MM.1S (cell line): ENCODE measurements at regions not wholly inside any gene's neighbourhood (a gene's known extent, or its start where the extent isn't known, plus 50 kb on each side); places are given as distances from the start of the nearest gene placed in this dataset.

ENCODE experiments used
- DNase-seq: peaks from one replicate; pipeline ENCODE4 v3.0.0-alpha.2; 2015
- H2AFZ ChIP-seq: fragments of 300-600 bp; sonication (generic); 2 replicates; pipeline ENCODE4 v1.6.0; 2016; ENCODE audit warnings: antibody characterized with exemption, low read length
- H3F3A ChIP-seq: fragments of 300-600 bp; sonication (generic); 2 replicates; pipeline ENCODE4 v1.6.1; 2016; ENCODE audit warnings: mild to moderate bottlenecking, antibody characterized with exemption, low read length, moderate library complexity, mixed read lengths; ENCODE audit not compliant: insufficient read depth
- H3K27ac ChIP-seq: fragments of 300-600 bp; sonication (generic); 2 replicates; pipeline ENCODE4 v1.5.1; 2016; ENCODE audit warnings: mild to moderate bottlenecking, low read length
- H3K27me3 ChIP-seq: fragments of 300-600 bp; sonication (generic); replicated peaks from 2 replicates; pipeline ENCODE4 v1.6.0; 2016; ENCODE audit warnings: low read length; ENCODE audit not compliant: insufficient read depth
- H3K36me3 ChIP-seq: fragments of 300-600 bp; sonication (generic); replicated peaks from 2 replicates; pipeline ENCODE4 v1.6.1; 2016; ENCODE audit warnings: mild to moderate bottlenecking, low read length, mixed read lengths; ENCODE audit not compliant: insufficient read depth
- H3K4me1 ChIP-seq: fragments of 300-600 bp; sonication (generic); 2 replicates; pipeline ENCODE4 v1.6.1; 2016; ENCODE audit warnings: low read length, mixed read lengths
- H3K4me2 ChIP-seq: fragments of 300-600 bp; sonication (generic); 2 replicates; pipeline ENCODE4 v1.6.0; 2016; ENCODE audit warnings: low read depth, low read length
- H3K4me3 ChIP-seq: fragments of 300-600 bp; sonication (generic); 2 replicates; pipeline ENCODE4 v1.5.1; 2016; ENCODE audit warnings: low read length, mixed read lengths
- H3K79me2 ChIP-seq: fragments of 300-600 bp; sonication (generic); 2 replicates; pipeline ENCODE4 v1.6.1; 2016; ENCODE audit warnings: mixed run types, low read length, mixed read lengths
- H3K9ac ChIP-seq: fragments of 300-600 bp; sonication (generic); 2 replicates; pipeline ENCODE4 v1.6.1; 2016; ENCODE audit warnings: low read length, mixed read lengths
- H3K9me2 ChIP-seq: fragments of 300-600 bp; sonication (generic); replicated peaks from 2 replicates; pipeline ENCODE4 v1.6.1; 2016; ENCODE audit warnings: mild to moderate bottlenecking, low read length, mixed read lengths; ENCODE audit not compliant: insufficient read depth
- H3K9me3 ChIP-seq: fragments of 300-600 bp; sonication (generic); replicated peaks from 2 replicates; pipeline ENCODE4 v1.6.1; 2016; ENCODE audit warnings: mild to moderate bottlenecking, low read length, mixed read lengths; ENCODE audit not compliant: insufficient read depth
- H4K20me1 ChIP-seq: fragments of 300-600 bp; sonication (generic); 2 replicates; pipeline ENCODE4 v1.6.1; 2016; ENCODE audit warnings: mild to moderate bottlenecking, low read length, moderate library complexity, mixed read lengths; ENCODE audit not compliant: insufficient read depth
- EZH2 ChIP-seq: fragments of 300-600 bp; sonication (generic); optimal IDR thresholded peaks from 2 replicates; pipeline ENCODE3; 2017; ENCODE audit warnings: low read depth, mild to moderate bottlenecking, antibody characterized with exemption, low read length, mixed read lengths
- EZH2phosphoT487 ChIP-seq: fragments of 300-600 bp; sonication (generic); IDR thresholded peaks from 2 replicates; pipeline ENCODE4 v1.6.1; 2018; ENCODE audit warnings: antibody characterized with exemption, low read length
- TF ChIP-seq, protein P1 (sequence below): fragments of 300-600 bp; sonication (generic); IDR thresholded peaks from 2 replicates; pipeline ENCODE4 v1.5.1; 2016; ENCODE audit warnings: antibody characterized with exemption, low read length, mixed read lengths

DNA sequence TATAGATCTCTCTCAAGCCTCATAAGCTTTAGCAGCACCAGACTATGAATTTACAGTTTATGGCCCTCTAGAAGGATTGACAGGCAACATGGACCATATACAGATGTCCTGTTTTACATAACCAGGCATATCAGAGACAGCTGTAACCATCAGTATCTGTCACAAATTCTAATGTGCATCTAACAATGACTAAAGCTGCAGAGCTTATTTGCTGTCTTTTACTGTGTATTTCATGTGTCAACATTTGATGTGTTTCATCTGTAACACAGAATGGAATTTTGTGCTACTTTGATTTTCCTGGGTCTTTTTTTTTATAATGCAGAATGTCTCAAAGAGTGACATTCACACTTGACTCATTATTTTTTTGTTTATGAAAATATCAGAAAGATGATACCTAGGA, 348.3 kb downstream of the SLC16A7 start:
- no peaks in the 10 kb centered on the region for H3F3A ChIP-seq
- no peaks in the 10 kb centered on the region for H3K4me1 ChIP-seq
- no peaks in the 10 kb centered on the region for H4K20me1 ChIP-seq
- no peak overlapping the region for H3K27ac ChIP-seq
- H3K9me3 ChIP-seq: no peaks in the 10 kb centered on the region
- no peaks in the 10 kb centered on the region for H3K36me3 ChIP-seq
- DNase-seq: no peak
- H2AFZ ChIP-seq: no peak overlapping the region
- no peak overlapping the region for H3K4me2 ChIP-seq
- no peaks in the 10 kb centered on the region for H3K79me2 ChIP-seq
- no peak for TF ChIP-seq EZH2phosphoT487
- no peak for TF ChIP-seq EZH2
- TF ChIP-seq, protein P1, sequence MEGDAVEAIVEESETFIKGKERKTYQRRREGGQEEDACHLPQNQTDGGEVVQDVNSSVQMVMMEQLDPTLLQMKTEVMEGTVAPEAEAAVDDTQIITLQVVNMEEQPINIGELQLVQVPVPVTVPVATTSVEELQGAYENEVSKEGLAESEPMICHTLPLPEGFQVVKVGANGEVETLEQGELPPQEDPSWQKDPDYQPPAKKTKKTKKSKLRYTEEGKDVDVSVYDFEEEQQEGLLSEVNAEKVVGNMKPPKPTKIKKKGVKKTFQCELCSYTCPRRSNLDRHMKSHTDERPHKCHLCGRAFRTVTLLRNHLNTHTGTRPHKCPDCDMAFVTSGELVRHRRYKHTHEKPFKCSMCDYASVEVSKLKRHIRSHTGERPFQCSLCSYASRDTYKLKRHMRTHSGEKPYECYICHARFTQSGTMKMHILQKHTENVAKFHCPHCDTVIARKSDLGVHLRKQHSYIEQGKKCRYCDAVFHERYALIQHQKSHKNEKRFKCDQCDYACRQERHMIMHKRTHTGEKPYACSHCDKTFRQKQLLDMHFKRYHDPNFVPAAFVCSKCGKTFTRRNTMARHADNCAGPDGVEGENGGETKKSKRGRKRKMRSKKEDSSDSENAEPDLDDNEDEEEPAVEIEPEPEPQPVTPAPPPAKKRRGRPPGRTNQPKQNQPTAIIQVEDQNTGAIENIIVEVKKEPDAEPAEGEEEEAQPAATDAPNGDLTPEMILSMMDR: no peak
- H3K27me3 ChIP-seq: no peaks in the 10 kb centered on the region
- no peak overlapping the region for H3K9ac ChIP-seq
- H3K9me2 ChIP-seq: no peaks in the 10 kb centered on the region
- H3K4me3 ChIP-seq: no peak overlapping the region

DNA sequence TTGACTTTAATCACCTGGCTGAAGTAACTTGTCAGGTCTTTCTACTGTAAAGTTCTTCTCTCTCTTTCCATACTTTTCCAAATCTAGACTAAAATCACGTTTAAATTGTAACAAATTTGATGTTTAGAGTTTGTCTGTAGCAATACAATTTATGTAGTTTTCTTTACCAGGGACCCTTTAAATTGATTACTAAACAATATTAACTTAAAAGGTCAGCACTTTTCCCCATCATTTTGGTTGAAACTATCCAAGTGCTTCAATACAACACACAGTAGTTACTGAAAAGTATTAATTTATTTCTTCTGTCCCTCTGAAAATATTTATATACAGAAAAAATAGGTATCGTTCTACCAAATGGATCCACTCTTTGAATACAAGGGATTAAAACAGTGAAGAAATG, 350.8 kb downstream of the SLC16A7 start:
- Histone ChIP-seq H3F3A (no peaks in the 10 kb centered on the region), H3K9me3 (no peaks in the 10 kb centered on the region), H3K9ac (no peak overlapping the region), H4K20me1 (no peaks in the 10 kb centered on the region), H3K79me2 (no peaks in the 10 kb centered on the region), H3K4me1 (no peaks in the 10 kb centered on the region), H3K27me3 (no peaks in the 10 kb centered on the region), H3K4me3 (no peak overlapping the region), H3K9me2 (no peaks in the 10 kb centered on the region), H2AFZ (no peak overlapping the region), H3K36me3 (no peaks in the 10 kb centered on the region), H3K27ac (no peak overlapping the region), H3K4me2 (no peak overlapping the region)
- DNase-seq: no peak
- no peak for TF ChIP-seq EZH2phosphoT487
- no peak for TF ChIP-seq EZH2
- TF ChIP-seq, protein P1: no peak

DNA sequence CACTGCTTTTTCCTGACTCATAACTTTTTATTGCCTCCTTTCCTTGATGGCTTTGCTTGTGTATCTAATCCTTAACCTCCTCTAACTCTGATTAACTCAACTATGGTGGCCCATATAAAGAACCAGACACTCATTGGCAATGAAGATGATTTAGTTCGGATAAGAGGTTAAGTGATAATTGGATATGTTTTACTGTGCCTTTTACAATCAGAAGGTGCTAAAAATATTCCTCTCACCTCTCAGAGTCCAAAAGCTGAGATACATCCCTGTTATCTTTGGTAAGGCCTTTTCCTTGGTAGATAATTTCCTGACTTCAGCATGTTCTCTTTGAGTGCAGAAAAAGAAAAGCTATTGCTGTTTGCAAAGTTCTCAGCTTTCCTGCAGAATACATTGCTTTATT, 367.7 kb downstream of the SLC16A7 start:
- no peaks in the 10 kb centered on the region for H3K4me1 ChIP-seq
- TF ChIP-seq EZH2phosphoT487 (no peak), EZH2 (no peak)
- TF ChIP-seq, protein P1: no peak
- H4K20me1 ChIP-seq: no peaks in the 10 kb centered on the region
- H3K36me3 ChIP-seq: no peaks in the 10 kb centered on the region
- H3K27me3 ChIP-seq: no peaks in the 10 kb centered on the region
- H3K4me2 ChIP-seq: no peak overlapping the region
- no peaks in the 10 kb centered on the region for H3K9me2 ChIP-seq
- no peaks in the 10 kb centered on the region for H3K79me2 ChIP-seq
- no peaks in the 10 kb centered on the region for H3K9me3 ChIP-seq
- DNase-seq: no peak
- no peak overlapping the region for H2AFZ ChIP-seq
- H3F3A ChIP-seq: no peaks in the 10 kb centered on the region
- no peak overlapping the region for H3K27ac ChIP-seq
- no peak overlapping the region for H3K9ac ChIP-seq
- no peak overlapping the region for H3K4me3 ChIP-seq
